ENCODE measurements at regions not wholly inside any gene's neighbourhood (a gene's known extent, or its start where the extent isn't known, plus 50 kb on each side); places are given as distances from the start of the nearest gene placed in this dataset.

- no peak for TF ChIP-seq CTCF (IDR thresholded peaks at IDR 0.05)
- no peak for TF ChIP-seq POLR2A (IDR thresholded peaks at IDR 0.05)
These were observed 52.7 kb upstream of the STX16 start for GRCh38 chr20:58598211-58599015.
